H1 (cell line): ENCODE measurements at regions not wholly inside any gene's neighbourhood (a gene's known extent, or its start where the extent isn't known, plus 50 kb on each side); places are given as distances from the start of the nearest gene placed in this dataset.

ENCODE experiments used
- CHD7 ChIP-seq: fragments of 300-600 bp; sonication (generic); IDR thresholded peaks from 2 replicates; pipeline ENCODE4 v1.7.1; 2012; ENCODE audit warnings: low read length, moderate library complexity, mild to moderate bottlenecking, inconsistent platforms; ENCODE audit not compliant: insufficient replicate concordance

GRCh38 chrX:109862433-109862832 is 129.4 kb upstream of the ACSL4 start (continued):
- TF ChIP-seq CHD7, result no peak
